Nephron (organoid): ENCODE measurements at regions not wholly inside any gene's neighbourhood (a gene's known extent, or its start where the extent isn't known, plus 50 kb on each side); places are given as distances from the start of the nearest gene placed in this dataset.

Experiments
- H3K27ac Mint-ChIP-seq, 3 experiments: 2 replicates each; pipeline ENCODE4 v1.8.0; 2020; ENCODE audit warnings: mixed read lengths in 3 of 3, mild to moderate bottlenecking in 2 of 3, moderate library complexity in 1 of 3
- H3K27me3 Mint-ChIP-seq: 2 replicates; pipeline ENCODE4 v1.8.0; 2021; ENCODE audit warnings: low read depth, mild to moderate bottlenecking, moderate library complexity, mixed read lengths
- H3K36me3 Mint-ChIP-seq: 2 replicates; pipeline ENCODE4 v1.8.0; 2020; ENCODE audit warnings: low read depth, mixed read lengths
- H3K4me1 Mint-ChIP-seq: 2 replicates; pipeline ENCODE4 v1.8.0; 2020; ENCODE audit warnings: mixed read lengths
- H3K4me3 Mint-ChIP-seq, 3 experiments: 2 replicates each; pipeline ENCODE4 v1.8.0; 2020; ENCODE audit warnings: mild to moderate bottlenecking in 3 of 3, mixed read lengths in 3 of 3, moderate library complexity in 2 of 3
- H3K9me3 Mint-ChIP-seq: 2 replicates; pipeline ENCODE4 v1.8.0; 2020; ENCODE audit warnings: mixed read lengths
- CTCF ChIP-seq, 3 experiments: fragments of 200-600 bp; sonication (generic); IDR thresholded peaks; one replicate each; pipeline ENCODE4 v1.5.0; 2021; ENCODE audit warnings: antibody characterized with exemption in 3 of 3; ENCODE audit not compliant: unreplicated experiment in 3 of 3

GRCh38 chr9:79040671-79041070 lies 531.1 kb upstream of the TLE4 start:
- Mint-ChIP-seq H3K4me3 (no peak overlapping the region), H3K9me3 (no peaks in the 10 kb centered on the region), H3K27ac (no peak overlapping the region), H3K36me3 (no peaks in the 10 kb centered on the region), H3K27me3 (no peaks in the 10 kb centered on the region), H3K4me1 (no peaks in the 10 kb centered on the region)
- TF ChIP-seq CTCF (IDR thresholded peaks at IDR 0.05; ENCODE audit: unreplicated experiment in 3 of 3): no peak

GRCh38 chr9:79041266-79041665 lies 530.5 kb upstream of the TLE4 start:
- TF ChIP-seq CTCF (IDR thresholded peaks at IDR 0.05; ENCODE audit: unreplicated experiment in 3 of 3): no peak
- Mint-ChIP-seq H3K27me3 (no peaks in the 10 kb centered on the region), H3K36me3 (no peaks in the 10 kb centered on the region), H3K27ac (no peak overlapping the region), H3K9me3 (no peaks in the 10 kb centered on the region), H3K4me1 (no peaks in the 10 kb centered on the region), H3K4me3 (no peak overlapping the region)

- no peak overlapping the region for H3K4me3 Mint-ChIP-seq
- no peak for TF ChIP-seq CTCF (IDR thresholded peaks at IDR 0.05; ENCODE audit: unreplicated experiment in 3 of 3)
- no peak overlapping the region for H3K27ac Mint-ChIP-seq
- no peaks in the 10 kb centered on the region for H3K4me1 Mint-ChIP-seq
- no peaks in the 10 kb centered on the region for H3K27me3 Mint-ChIP-seq
- no peaks in the 10 kb centered on the region for H3K36me3 Mint-ChIP-seq
- H3K9me3 Mint-ChIP-seq: no peaks in the 10 kb centered on the region
Observed at GRCh38 chr9:79043916-79044315, 527.8 kb upstream of the TLE4 start.

- Mint-ChIP-seq H3K27ac (no peak overlapping the region), H3K4me1 (no peaks in the 10 kb centered on the region)
Observed at GRCh38 chr9:79046401-79046800, 525.4 kb upstream of the TLE4 start.

GRCh38 chr9:79049371-79049770 lies 522.4 kb upstream of the TLE4 start:
- no peaks in the 10 kb centered on the region for H3K9me3 Mint-ChIP-seq
- H3K27ac Mint-ChIP-seq: no peak overlapping the region
- no peak for TF ChIP-seq CTCF (IDR thresholded peaks at IDR 0.05; ENCODE audit: unreplicated experiment in 3 of 3)
- H3K27me3 Mint-ChIP-seq: peaks cover 4% of the 10 kb centered on the region
- H3K36me3 Mint-ChIP-seq: no peaks in the 10 kb centered on the region
- no peak overlapping the region for H3K4me3 Mint-ChIP-seq
- no peaks in the 10 kb centered on the region for H3K4me1 Mint-ChIP-seq

More at GRCh38 chr9:79046401-79046800, 525.4 kb upstream of the TLE4 start:
- H3K36me3 Mint-ChIP-seq: no peaks in the 10 kb centered on the region
- H3K9me3 Mint-ChIP-seq: no peaks in the 10 kb centered on the region
- H3K4me3 Mint-ChIP-seq: no peak overlapping the region
- TF ChIP-seq CTCF (IDR thresholded peaks at IDR 0.05; ENCODE audit: unreplicated experiment in 3 of 3): no peak
- no peaks in the 10 kb centered on the region for H3K27me3 Mint-ChIP-seq

- no peak for TF ChIP-seq CTCF (IDR thresholded peaks at IDR 0.05; ENCODE audit: unreplicated experiment in 3 of 3)
- Mint-ChIP-seq H3K27me3 (peaks cover 4% of the 10 kb centered on the region), H3K4me3 (no peak overlapping the region), H3K4me1 (no peaks in the 10 kb centered on the region), H3K27ac (no peak overlapping the region), H3K9me3 (no peaks in the 10 kb centered on the region), H3K36me3 (no peaks in the 10 kb centered on the region)
Observed at GRCh38 chr9:79053598-79053997, 518.2 kb upstream of the TLE4 start.
